GM12873 (cell line): ENCODE measurements at regions not wholly inside any gene's neighbourhood (a gene's known extent, or its start where the extent isn't known, plus 50 kb on each side); places are given as distances from the start of the nearest gene placed in this dataset.

ENCODE experiments used
- CTCF ChIP-seq: IDR thresholded peaks from 2 replicates; pipeline ENCODE4 v1.5.1; 2012; ENCODE audit warnings: low read depth, mild to moderate bottlenecking, moderate library complexity, low read length, control low read depth; ENCODE audit not compliant: insufficient read depth; ENCODE audit errors: missing control alignments

GRCh38 chr3:76307556-76307955 lies 522.2 kb upstream of the ZNF717 start:
- TF ChIP-seq CTCF: no peak

GRCh38 chr3:76308541-76308940 lies 523.2 kb upstream of the ZNF717 start:
- no peak for TF ChIP-seq CTCF

GRCh38 chr3:76310089-76310488 lies 524.7 kb upstream of the ZNF717 start:
- no peak for TF ChIP-seq CTCF

GRCh38 chr3:76310667-76311066 lies 525.3 kb upstream of the ZNF717 start:
- TF ChIP-seq CTCF: no peak

- no peak for TF ChIP-seq CTCF
These were observed 526.6 kb upstream of the ZNF717 start for GRCh38 chr3:76311941-76312340.

- TF ChIP-seq CTCF: no peak
These were observed 536.3 kb upstream of the ZNF717 start for GRCh38 chr3:76321614-76322013.

- TF ChIP-seq CTCF: no peak
These were observed 538.8 kb upstream of the ZNF717 start for GRCh38 chr3:76324101-76324500.
